Muscle of leg (tissue), 3 donors: ENCODE measurements at regions not wholly inside any gene's neighbourhood (a gene's known extent, or its start where the extent isn't known, plus 50 kb on each side); places are given as distances from the start of the nearest gene placed in this dataset.

ENCODE experiments used
- DNase-seq: peaks from one replicate; pipeline ENCODE4 v3.0.0; 2013
- H3K27ac ChIP-seq: one replicate; pipeline ENCODE4 v1.5.1; 2013; ENCODE audit warnings: mild to moderate bottlenecking, low read length, control low read depth
- H3K27me3 ChIP-seq: one replicate; pipeline ENCODE4 v1.6.1; 2013; ENCODE audit warnings: low read length; ENCODE audit not compliant: control insufficient read depth, insufficient read depth
- H3K36me3 ChIP-seq: one replicate; pipeline ENCODE4 v1.6.1; 2013; ENCODE audit warnings: low read length; ENCODE audit not compliant: control insufficient read depth, insufficient read depth
- H3K4me1 ChIP-seq: one replicate; pipeline ENCODE4 v1.6.1; 2013; ENCODE audit warnings: low read length; ENCODE audit not compliant: control insufficient read depth, insufficient read depth
- H3K4me3 ChIP-seq: one replicate; pipeline ENCODE4 v1.5.1; 2013; ENCODE audit warnings: low read length, control low read depth
- H3K9me3 ChIP-seq: replicated peaks from 2 replicates; pipeline ENCODE4 v1.6.1; 2013; ENCODE audit warnings: low read depth, low read length; ENCODE audit not compliant: control insufficient read depth
- WGBS: methylation state at CpG from one replicate; pipeline ENCODE4 v1.1.5; 2013; ENCODE audit warnings: missing lambda C conversion rate; ENCODE audit not compliant: insufficient coverage; 5-methylcytosine and 5-hydroxymethylcytosine counted together

GRCh38 chr13:91167706-91168385 is 179.6 kb upstream of the MIR17HG start:
- no peaks in the 10 kb centered on the region for H3K9me3 ChIP-seq
- 42% methylated on average over 2 of the region's 4 CpGs for WGBS
- H3K36me3 ChIP-seq = no peaks in the 10 kb centered on the region
- H3K27me3 ChIP-seq = no peaks in the 10 kb centered on the region
- no peaks in the 10 kb centered on the region for H3K4me1 ChIP-seq
- no peak overlapping the region for H3K27ac ChIP-seq
- no peak overlapping the region for H3K4me3 ChIP-seq
- peak; percentile 77 for DNase-seq

GRCh38 chr13:91168386-91168711 is 179.1 kb upstream of the MIR17HG start:
- no peaks in the 10 kb centered on the region for H3K36me3 ChIP-seq
- no peak for DNase-seq
- H3K4me3 ChIP-seq = no peak overlapping the region
- H3K27me3 ChIP-seq = no peaks in the 10 kb centered on the region
- H3K27ac ChIP-seq = no peak overlapping the region
- no peaks in the 10 kb centered on the region for H3K4me1 ChIP-seq
- no CpG with 5 or more reads among the region's 4 CpGs for WGBS
- no peaks in the 10 kb centered on the region for H3K9me3 ChIP-seq

DNA sequence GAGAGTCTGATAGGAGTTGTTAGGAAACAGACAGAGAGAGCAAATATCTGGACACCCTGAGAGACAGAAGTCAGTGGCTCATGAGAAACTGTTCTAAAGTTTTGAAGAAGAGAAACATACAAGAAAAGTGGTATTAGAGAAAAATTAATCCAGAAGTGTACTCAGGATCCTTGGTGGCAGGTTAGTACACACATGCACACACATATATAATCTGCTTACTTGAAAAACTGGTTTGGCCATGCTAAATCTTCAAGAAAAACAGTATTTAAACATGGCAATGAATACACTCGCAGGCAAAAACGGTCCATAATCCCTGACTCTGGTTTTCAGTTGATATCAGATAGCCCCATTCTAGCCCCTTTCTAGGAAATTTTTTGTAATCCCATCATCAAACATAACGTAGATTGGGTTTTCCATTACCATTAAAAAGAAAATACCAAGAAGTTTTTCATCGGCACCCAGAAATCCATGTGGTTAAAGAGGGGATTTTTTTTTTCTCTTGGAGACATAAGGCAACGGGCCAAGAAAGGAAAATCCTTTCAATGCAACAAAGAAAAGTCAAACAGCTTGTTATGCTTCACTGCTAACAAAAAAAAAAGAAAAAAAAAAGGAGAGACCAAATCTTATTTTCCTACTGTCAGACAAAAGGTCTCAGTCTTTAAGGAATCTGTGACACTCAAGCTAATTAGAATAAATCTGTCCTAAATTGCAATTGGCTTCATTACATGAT is 178.0 kb upstream of the MIR17HG start:
- H3K27ac ChIP-seq = no peak overlapping the region
- no peaks in the 10 kb centered on the region for H3K27me3 ChIP-seq

GRCh38 chr13:91172160-91172559 is 175.3 kb upstream of the MIR17HG start:
- Histone ChIP-seq H3K9me3 (no peaks in the 10 kb centered on the region), H3K4me1 (no peaks in the 10 kb centered on the region), H3K36me3 (no peaks in the 10 kb centered on the region), H3K27me3 (peaks cover 2% of the 10 kb centered on the region), H3K27ac (no peak overlapping the region), H3K4me3 (no peak overlapping the region)
- WGBS = no CpG with 5 or more reads among the region's 4 CpGs
- no peak for DNase-seq

More for the DNA sequence above, 178.0 kb upstream of the MIR17HG start:
- Histone ChIP-seq H3K36me3 (no peaks in the 10 kb centered on the region), H3K4me1 (no peaks in the 10 kb centered on the region), H3K4me3 (no peak overlapping the region), H3K9me3 (no peaks in the 10 kb centered on the region)
- DNase-seq = peak; percentile 18
- WGBS = 75% methylated on average over 2 of the region's 5 CpGs

DNA sequence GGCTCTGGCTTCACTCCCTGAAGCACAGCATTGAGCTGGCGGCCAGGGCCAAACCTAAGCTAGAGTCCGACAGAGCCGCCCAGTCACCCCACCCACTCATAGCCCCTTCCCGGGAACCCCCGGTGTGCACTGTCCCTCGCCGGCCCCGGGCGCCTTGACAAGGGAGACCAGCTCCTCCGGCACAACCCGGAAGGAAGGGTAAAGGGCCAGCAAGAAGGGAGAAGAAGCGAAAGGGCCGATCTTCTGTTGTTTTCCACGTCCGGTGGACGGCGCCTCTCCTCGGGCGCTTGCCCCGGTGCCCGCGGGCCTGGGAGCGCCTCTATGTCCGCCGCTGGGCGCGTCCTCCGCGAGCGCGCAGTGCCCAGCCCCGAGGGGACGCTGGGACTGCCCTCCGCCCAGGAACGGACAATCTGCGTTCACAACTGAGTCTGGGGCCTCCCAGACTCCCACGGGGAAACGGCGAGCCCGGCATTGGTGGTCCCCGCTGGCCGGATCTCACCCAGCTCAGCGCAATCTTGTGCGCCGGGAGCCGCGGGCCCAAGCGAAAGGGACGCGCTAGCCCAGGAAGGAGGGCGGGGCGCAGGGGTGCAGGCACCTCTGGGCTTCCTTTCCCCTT is 172.5 kb upstream of the MIR17HG start:
- H3K9me3 ChIP-seq = no peaks in the 10 kb centered on the region
- H3K27me3 ChIP-seq = peaks cover 2% of the 10 kb centered on the region
- H3K27ac ChIP-seq = no peak overlapping the region
- 40% methylated on average over 49 of the region's 52 CpGs for WGBS
- no peaks in the 10 kb centered on the region for H3K4me1 ChIP-seq
- DNase-seq = no peak
- H3K36me3 ChIP-seq = no peaks in the 10 kb centered on the region
- H3K4me3 ChIP-seq = peak overlapping the region; percentile 24

DNA sequence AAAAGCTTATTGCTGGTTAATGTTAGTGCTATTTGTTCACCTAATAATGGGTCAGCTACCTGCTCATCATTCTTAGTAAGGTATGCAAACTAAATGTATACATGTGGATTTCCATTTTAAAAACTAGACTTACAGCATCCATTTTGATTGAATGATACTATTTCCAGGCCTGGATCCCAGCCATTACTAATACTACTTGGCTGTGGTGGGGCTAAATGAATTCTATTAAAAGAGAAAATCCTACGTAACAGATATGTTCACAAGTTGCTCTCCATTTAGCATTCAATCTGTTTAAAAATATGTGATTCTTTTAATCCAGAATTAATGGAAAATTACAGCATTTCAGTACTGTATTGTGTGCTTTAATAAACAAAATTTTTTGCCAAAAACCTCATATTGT is 169.4 kb upstream of the MIR17HG start:
- H3K36me3 ChIP-seq = no peaks in the 10 kb centered on the region
- no peak overlapping the region for H3K4me3 ChIP-seq
- no peaks in the 10 kb centered on the region for H3K4me1 ChIP-seq
- H3K27ac ChIP-seq = no peak overlapping the region
- WGBS = no CpG with 5 or more reads among the region's 1 CpG
- no peaks in the 10 kb centered on the region for H3K9me3 ChIP-seq
- peaks cover 2% of the 10 kb centered on the region for H3K27me3 ChIP-seq
- peak; percentile 21 for DNase-seq

- no peak overlapping the region for H3K4me3 ChIP-seq
- no peaks in the 10 kb centered on the region for H3K36me3 ChIP-seq
- no peaks in the 10 kb centered on the region for H3K27me3 ChIP-seq
- H3K4me1 ChIP-seq = peaks cover 2% of the 10 kb centered on the region
- DNase-seq = no peak
- H3K9me3 ChIP-seq = no peaks in the 10 kb centered on the region
- H3K27ac ChIP-seq = no peak overlapping the region
- WGBS = 91% methylated on average over 2 of the region's 3 CpGs
Observed at GRCh38 chr13:91181892-91182291, 165.6 kb upstream of the MIR17HG start.

DNA sequence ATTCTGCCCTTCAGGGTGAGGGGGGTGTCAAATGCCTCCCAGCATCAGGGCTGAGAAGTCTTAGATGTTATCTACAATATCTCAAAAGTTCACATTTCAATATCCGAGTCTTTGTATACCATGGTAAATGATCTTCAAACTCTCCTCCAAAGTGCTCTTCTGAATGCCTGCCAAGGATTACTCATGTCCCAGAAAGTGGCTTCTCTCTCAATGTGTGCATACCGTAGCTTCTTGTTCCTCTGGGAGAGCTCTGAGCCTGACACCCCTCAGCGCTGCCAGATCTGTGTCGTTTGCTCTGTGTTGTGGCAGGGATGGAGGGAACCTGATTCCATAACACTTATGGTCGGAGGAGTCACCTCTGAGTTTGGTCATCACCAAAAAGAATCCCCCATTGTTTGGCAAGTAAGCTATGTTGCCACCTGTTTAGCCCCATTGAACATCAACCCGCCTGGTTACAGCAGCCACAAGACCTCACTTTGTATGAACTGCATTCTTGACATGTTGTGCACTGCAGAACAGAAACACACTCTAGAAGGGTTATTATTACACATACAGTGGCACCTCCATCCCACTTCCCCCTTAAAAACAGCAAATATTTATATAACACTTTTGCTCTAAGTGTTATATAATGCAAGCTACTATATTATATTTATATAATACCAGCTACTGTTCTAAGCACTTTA is 163.1 kb upstream of the MIR17HG start:
- peak; percentile 32 for DNase-seq
- H3K36me3 ChIP-seq = no peaks in the 10 kb centered on the region
- WGBS = 19% methylated on average over 3 of the region's 6 CpGs
- no peak overlapping the region for H3K27ac ChIP-seq
- no peaks in the 10 kb centered on the region for H3K27me3 ChIP-seq
- H3K4me3 ChIP-seq = no peak overlapping the region
- no peaks in the 10 kb centered on the region for H3K9me3 ChIP-seq
- H3K4me1 ChIP-seq = peaks cover 2% of the 10 kb centered on the region

GRCh38 chr13:91185294-91185863 is 162.1 kb upstream of the MIR17HG start:
- no peaks in the 10 kb centered on the region for H3K9me3 ChIP-seq
- H3K4me3 ChIP-seq = no peak overlapping the region
- no peaks in the 10 kb centered on the region for H3K27me3 ChIP-seq
- peak; percentile 71 for DNase-seq
- no peak overlapping the region for H3K27ac ChIP-seq
- WGBS = no CpG with 5 or more reads among the region's 2 CpGs
- H3K36me3 ChIP-seq = no peaks in the 10 kb centered on the region
- H3K4me1 ChIP-seq = peaks cover 2% of the 10 kb centered on the region

- H3K9me3 ChIP-seq = no peaks in the 10 kb centered on the region
- peaks cover 2% of the 10 kb centered on the region for H3K4me1 ChIP-seq
- H3K27me3 ChIP-seq = no peaks in the 10 kb centered on the region
- H3K4me3 ChIP-seq = no peak overlapping the region
- no peak overlapping the region for H3K27ac ChIP-seq
- H3K36me3 ChIP-seq = no peaks in the 10 kb centered on the region
- DNase-seq = no peak
Observed at GRCh38 chr13:91187522-91187921, 160.0 kb upstream of the MIR17HG start.
